ENCODE measurements at regions not wholly inside any gene's neighbourhood (a gene's known extent, or its start where the extent isn't known, plus 50 kb on each side); places are given as distances from the start of the nearest gene placed in this dataset.

- DNase-seq (ENCODE audit: low read depth) = no peak
- no peak for TF ChIP-seq CTCF (IDR thresholded peaks at IDR 0.05; ENCODE audit: insufficient read depth, low read depth, low read length)
- no peak overlapping the region for H3K4me3 ChIP-seq (ENCODE audit: low read depth, low read length)
Measured at GRCh38 chr5:82802954-82803353, 274.2 kb downstream of the TMEM167A start.

GRCh38 chr5:82800826-82801225 is 276.4 kb downstream of the TMEM167A start:
- TF ChIP-seq CTCF (IDR thresholded peaks at IDR 0.05; ENCODE audit: insufficient read depth, low read depth, low read length) = no peak
- H3K4me3 ChIP-seq (ENCODE audit: low read depth, low read length) = no peak overlapping the region
- DNase-seq (ENCODE audit: low read depth) = no peak

GRCh38 chr5:82799361-82800077 is 277.7 kb downstream of the TMEM167A start:
- peak; percentile 8 for DNase-seq (ENCODE audit: low read depth)
- H3K4me3 ChIP-seq (ENCODE audit: low read depth, low read length) = no peak overlapping the region
- TF ChIP-seq CTCF (IDR thresholded peaks at IDR 0.05; ENCODE audit: insufficient read depth, low read depth, low read length) = peak; percentile 3

- DNase-seq (ENCODE audit: low read depth) = no peak
- no peak overlapping the region for H3K4me3 ChIP-seq (ENCODE audit: low read depth, low read length)
- TF ChIP-seq CTCF (IDR thresholded peaks at IDR 0.05; ENCODE audit: insufficient read depth, low read depth, low read length) = no peak
Measured at GRCh38 chr5:82798676-82799075, 278.5 kb downstream of the TMEM167A start.

GRCh38 chr5:82796643-82797416 is 280.4 kb downstream of the TMEM167A start:
- no peak for DNase-seq (ENCODE audit: low read depth)
- TF ChIP-seq CTCF (IDR thresholded peaks at IDR 0.05; ENCODE audit: insufficient read depth, low read depth, low read length) = no peak
- H3K4me3 ChIP-seq (ENCODE audit: low read depth, low read length) = no peak overlapping the region

- no peak overlapping the region for H3K4me3 ChIP-seq (ENCODE audit: low read depth, low read length)
- TF ChIP-seq CTCF (IDR thresholded peaks at IDR 0.05; ENCODE audit: insufficient read depth, low read depth, low read length) = no peak
- no peak for DNase-seq (ENCODE audit: low read depth)
Measured at GRCh38 chr5:82794876-82795275, 282.3 kb downstream of the TMEM167A start.
